MM.1S (cell line): ENCODE measurements at regions not wholly inside any gene's neighbourhood (a gene's known extent, or its start where the extent isn't known, plus 50 kb on each side); places are given as distances from the start of the nearest gene placed in this dataset.
"Not testable (repeated sequence)": the region's sequence is repeated elsewhere in the genome, so short reads cannot be mapped to it uniquely, and the experiment has no call there.

Experiments used
- DNase-seq: peaks from one replicate; pipeline ENCODE4 v3.0.0-alpha.2; 2015
- H2AFZ ChIP-seq: fragments of 300-600 bp; sonication (generic); 2 replicates; pipeline ENCODE4 v1.6.0; 2016; ENCODE audit warnings: antibody characterized with exemption, low read length
- H3F3A ChIP-seq: fragments of 300-600 bp; sonication (generic); 2 replicates; pipeline ENCODE4 v1.6.1; 2016; ENCODE audit warnings: mild to moderate bottlenecking, antibody characterized with exemption, low read length, moderate library complexity, mixed read lengths; ENCODE audit not compliant: insufficient read depth
- H3K27ac ChIP-seq: fragments of 300-600 bp; sonication (generic); 2 replicates; pipeline ENCODE4 v1.5.1; 2016; ENCODE audit warnings: mild to moderate bottlenecking, low read length
- H3K27me3 ChIP-seq: fragments of 300-600 bp; sonication (generic); replicated peaks from 2 replicates; pipeline ENCODE4 v1.6.0; 2016; ENCODE audit warnings: low read length; ENCODE audit not compliant: insufficient read depth
- H3K36me3 ChIP-seq: fragments of 300-600 bp; sonication (generic); replicated peaks from 2 replicates; pipeline ENCODE4 v1.6.1; 2016; ENCODE audit warnings: mild to moderate bottlenecking, low read length, mixed read lengths; ENCODE audit not compliant: insufficient read depth
- H3K4me1 ChIP-seq: fragments of 300-600 bp; sonication (generic); 2 replicates; pipeline ENCODE4 v1.6.1; 2016; ENCODE audit warnings: low read length, mixed read lengths
- H3K4me2 ChIP-seq: fragments of 300-600 bp; sonication (generic); 2 replicates; pipeline ENCODE4 v1.6.0; 2016; ENCODE audit warnings: low read depth, low read length
- H3K4me3 ChIP-seq: fragments of 300-600 bp; sonication (generic); 2 replicates; pipeline ENCODE4 v1.5.1; 2016; ENCODE audit warnings: low read length, mixed read lengths
- H3K79me2 ChIP-seq: fragments of 300-600 bp; sonication (generic); 2 replicates; pipeline ENCODE4 v1.6.1; 2016; ENCODE audit warnings: mixed run types, low read length, mixed read lengths
- H3K9ac ChIP-seq: fragments of 300-600 bp; sonication (generic); 2 replicates; pipeline ENCODE4 v1.6.1; 2016; ENCODE audit warnings: low read length, mixed read lengths
- H3K9me2 ChIP-seq: fragments of 300-600 bp; sonication (generic); replicated peaks from 2 replicates; pipeline ENCODE4 v1.6.1; 2016; ENCODE audit warnings: mild to moderate bottlenecking, low read length, mixed read lengths; ENCODE audit not compliant: insufficient read depth
- H3K9me3 ChIP-seq: fragments of 300-600 bp; sonication (generic); replicated peaks from 2 replicates; pipeline ENCODE4 v1.6.1; 2016; ENCODE audit warnings: mild to moderate bottlenecking, low read length, mixed read lengths; ENCODE audit not compliant: insufficient read depth
- H4K20me1 ChIP-seq: fragments of 300-600 bp; sonication (generic); 2 replicates; pipeline ENCODE4 v1.6.1; 2016; ENCODE audit warnings: mild to moderate bottlenecking, low read length, moderate library complexity, mixed read lengths; ENCODE audit not compliant: insufficient read depth

GRCh38 chr9:41790719-41791363 lies 338.4 kb downstream of the CNTNAP3B start:
- not testable (repeated sequence) for H4K20me1 ChIP-seq, H3K36me3 ChIP-seq

GRCh38 chr9:41790007-41790406 lies 339.2 kb downstream of the CNTNAP3B start:
- H3K4me3 ChIP-seq, H4K20me1 ChIP-seq, DNase-seq, H3K4me2 ChIP-seq, H3K4me1 ChIP-seq, H3F3A ChIP-seq, H2AFZ ChIP-seq, H3K27me3 ChIP-seq, H3K79me2 ChIP-seq, H3K27ac ChIP-seq, H3K9ac ChIP-seq, H3K36me3 ChIP-seq, H3K9me2 ChIP-seq, H3K9me3 ChIP-seq: not testable (repeated sequence)

More at GRCh38 chr9:41790719-41791363, 338.4 kb downstream of the CNTNAP3B start:
- H2AFZ ChIP-seq, H3K27ac ChIP-seq, H3K4me3 ChIP-seq, H3K4me2 ChIP-seq, H3K9ac ChIP-seq, H3K27me3 ChIP-seq, H3K9me2 ChIP-seq, H3F3A ChIP-seq, H3K9me3 ChIP-seq, H3K79me2 ChIP-seq, DNase-seq, H3K4me1 ChIP-seq: not testable (repeated sequence)

- not testable (repeated sequence) for H3K9me3 ChIP-seq, H3K9ac ChIP-seq, H3K4me3 ChIP-seq, H3K4me2 ChIP-seq, H3K4me1 ChIP-seq, H3K36me3 ChIP-seq, H3F3A ChIP-seq, H3K27ac ChIP-seq, H3K79me2 ChIP-seq, H2AFZ ChIP-seq, H3K9me2 ChIP-seq, DNase-seq, H4K20me1 ChIP-seq, H3K27me3 ChIP-seq
Measured at GRCh38 chr9:41789387-41789786, 339.8 kb downstream of the CNTNAP3B start.

- not testable (repeated sequence) for H3K36me3 ChIP-seq, H3K9me3 ChIP-seq, H3K79me2 ChIP-seq, H3K4me2 ChIP-seq, H3K4me3 ChIP-seq, H3K27ac ChIP-seq, H3K27me3 ChIP-seq, H3K9ac ChIP-seq, H2AFZ ChIP-seq, H3K4me1 ChIP-seq, H3F3A ChIP-seq, DNase-seq, H3K9me2 ChIP-seq, H4K20me1 ChIP-seq
Measured at GRCh38 chr9:41787951-41788350, 341.3 kb downstream of the CNTNAP3B start.

- H3K4me3 ChIP-seq, H3K4me2 ChIP-seq, H3K27ac ChIP-seq, H2AFZ ChIP-seq, H3K9me2 ChIP-seq, H3K79me2 ChIP-seq, H4K20me1 ChIP-seq, H3K36me3 ChIP-seq, DNase-seq, H3F3A ChIP-seq, H3K9ac ChIP-seq, H3K27me3 ChIP-seq, H3K4me1 ChIP-seq, H3K9me3 ChIP-seq: not testable (repeated sequence)
Measured at GRCh38 chr9:41787270-41787669, 342.0 kb downstream of the CNTNAP3B start.

GRCh38 chr9:41784006-41784405 lies 345.2 kb downstream of the CNTNAP3B start:
- H3K79me2 ChIP-seq, H2AFZ ChIP-seq, H4K20me1 ChIP-seq, H3K4me1 ChIP-seq, H3K9me3 ChIP-seq, H3K4me3 ChIP-seq, H3K9me2 ChIP-seq, H3K27ac ChIP-seq, H3K27me3 ChIP-seq, H3K36me3 ChIP-seq, H3K9ac ChIP-seq, DNase-seq, H3F3A ChIP-seq, H3K4me2 ChIP-seq: not testable (repeated sequence)

GRCh38 chr9:41783070-41783810 lies 346.0 kb downstream of the CNTNAP3B start:
- DNase-seq, H3K4me2 ChIP-seq, H3K9me3 ChIP-seq: not testable (repeated sequence)

GRCh38 chr9:41781899-41782298 lies 347.3 kb downstream of the CNTNAP3B start:
- H2AFZ ChIP-seq, H3K79me2 ChIP-seq, H3F3A ChIP-seq, H3K4me2 ChIP-seq, H3K36me3 ChIP-seq, DNase-seq, H3K27ac ChIP-seq, H3K4me1 ChIP-seq, H4K20me1 ChIP-seq, H3K27me3 ChIP-seq, H3K9ac ChIP-seq, H3K4me3 ChIP-seq, H3K9me3 ChIP-seq, H3K9me2 ChIP-seq: not testable (repeated sequence)

More at GRCh38 chr9:41783070-41783810, 346.0 kb downstream of the CNTNAP3B start:
- not testable (repeated sequence) for H3K9me2 ChIP-seq, H3K79me2 ChIP-seq, H3K27ac ChIP-seq, H3K36me3 ChIP-seq, H2AFZ ChIP-seq, H3K4me1 ChIP-seq, H3K4me3 ChIP-seq, H3K27me3 ChIP-seq, H3K9ac ChIP-seq, H3F3A ChIP-seq, H4K20me1 ChIP-seq
